ENCODE measurements at regions not wholly inside any gene's neighbourhood (a gene's known extent, or its start where the extent isn't known, plus 50 kb on each side); places are given as distances from the start of the nearest gene placed in this dataset.

DNA sequence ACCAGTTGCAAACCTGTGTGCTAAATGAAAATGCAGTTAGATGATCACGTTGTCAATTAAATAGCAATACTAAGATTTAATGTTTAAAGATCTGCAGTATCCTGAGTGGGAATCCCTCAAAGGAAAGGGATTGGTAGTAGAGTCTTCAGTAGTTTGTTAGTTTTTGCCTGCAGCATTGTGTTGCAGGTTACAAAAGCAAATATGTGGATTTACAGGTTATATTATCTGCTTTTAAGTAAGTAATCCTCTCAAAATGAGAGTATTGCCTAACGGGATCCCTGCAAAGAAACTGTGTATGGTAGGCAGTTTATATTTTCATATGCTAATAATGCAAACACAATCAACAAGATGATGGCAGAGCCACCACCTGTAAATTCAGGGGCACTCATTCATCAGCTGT is 72.2 kb upstream of the OSBPL8 start:
- TF ChIP-seq, protein P1, sequence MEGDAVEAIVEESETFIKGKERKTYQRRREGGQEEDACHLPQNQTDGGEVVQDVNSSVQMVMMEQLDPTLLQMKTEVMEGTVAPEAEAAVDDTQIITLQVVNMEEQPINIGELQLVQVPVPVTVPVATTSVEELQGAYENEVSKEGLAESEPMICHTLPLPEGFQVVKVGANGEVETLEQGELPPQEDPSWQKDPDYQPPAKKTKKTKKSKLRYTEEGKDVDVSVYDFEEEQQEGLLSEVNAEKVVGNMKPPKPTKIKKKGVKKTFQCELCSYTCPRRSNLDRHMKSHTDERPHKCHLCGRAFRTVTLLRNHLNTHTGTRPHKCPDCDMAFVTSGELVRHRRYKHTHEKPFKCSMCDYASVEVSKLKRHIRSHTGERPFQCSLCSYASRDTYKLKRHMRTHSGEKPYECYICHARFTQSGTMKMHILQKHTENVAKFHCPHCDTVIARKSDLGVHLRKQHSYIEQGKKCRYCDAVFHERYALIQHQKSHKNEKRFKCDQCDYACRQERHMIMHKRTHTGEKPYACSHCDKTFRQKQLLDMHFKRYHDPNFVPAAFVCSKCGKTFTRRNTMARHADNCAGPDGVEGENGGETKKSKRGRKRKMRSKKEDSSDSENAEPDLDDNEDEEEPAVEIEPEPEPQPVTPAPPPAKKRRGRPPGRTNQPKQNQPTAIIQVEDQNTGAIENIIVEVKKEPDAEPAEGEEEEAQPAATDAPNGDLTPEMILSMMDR (IDR thresholded peaks at IDR 0.05) = no peak
- no peak for TF ChIP-seq EP300 (IDR thresholded peaks at IDR 0.05)
